Spleen (tissue), 11 donors: ENCODE measurements at regions not wholly inside any gene's neighbourhood (a gene's known extent, or its start where the extent isn't known, plus 50 kb on each side); places are given as distances from the start of the nearest gene placed in this dataset.

Experiments
- DNase-seq: peaks from one replicate; pipeline ENCODE4 v3.0.0-alpha.2; 2020
- H3K27ac ChIP-seq, 8 donors: fragments of 200-600 bp; sonication (generic) in 7 of 8; 1 replicate in 4 of 8; 2 replicates in 4 of 8; pipeline versions ENCODE4 v1.5.0 to v1.8.0; 2016 to 2021; ENCODE audit warnings: inconsistent platforms in 4 of 8, mild to moderate bottlenecking in 4 of 8, moderate library complexity in 1 of 8
- H3K27me3 ChIP-seq, 7 donors: fragments of 200-600 bp; sonication (generic) in 6 of 7; replicated peaks in 1 of 7; 1 replicate in 4 of 7; 2 replicates in 3 of 7; pipeline versions ENCODE4 v1.5.0 to v1.8.0; 2016 to 2021; ENCODE audit warnings: inconsistent platforms in 3 of 7, mild to moderate bottlenecking in 1 of 7
- H3K36me3 ChIP-seq, 6 donors: fragments of 200-600 bp; sonication (generic) in 5 of 6; 1 replicate in 4 of 6; 2 replicates in 2 of 6; pipeline versions ENCODE4 v1.5.0 to v1.8.0; 2016 to 2021; ENCODE audit warnings: inconsistent platforms in 2 of 6
- H3K4me1 ChIP-seq, 6 donors: fragments of 200-600 bp; sonication (generic) in 5 of 6; 1 replicate in 3 of 6; 2 replicates in 3 of 6; pipeline versions ENCODE4 v1.5.0 to v1.8.0; 2016 to 2021; ENCODE audit warnings: inconsistent platforms in 3 of 6
- H3K4me3 ChIP-seq, 8 donors: fragments of 200-600 bp; sonication (generic) in 7 of 8; 1 replicate in 4 of 8; 2 replicates in 4 of 8; pipeline versions ENCODE4 v1.5.0 to v1.8.0; 2016 to 2021; ENCODE audit warnings: inconsistent platforms in 4 of 8, mild to moderate bottlenecking in 4 of 8, moderate library complexity in 2 of 8
- H3K9me3 ChIP-seq, 8 donors: fragments of 200-600 bp; sonication (generic) in 7 of 8; 1 replicate in 4 of 8; 2 replicates in 4 of 8; pipeline versions ENCODE4 v1.5.0 to v1.8.0; 2016 to 2021; ENCODE audit warnings: inconsistent platforms in 4 of 8
- POLR2A ChIP-seq, 3 donors: fragments of 450-650 bp; IDR thresholded peaks; one replicate each; pipeline ENCODE4 v1.5.1; 2017; ENCODE audit warnings: antibody characterized with exemption in 3 of 3, mild to moderate bottlenecking in 1 of 3
- POLR2AphosphoS5 ChIP-seq, 3 donors: sonication (generic); formaldehyde crosslinking; IDR thresholded peaks; one replicate each; pipeline ENCODE4 v1.5.1; 2017; ENCODE audit warnings: antibody characterized with exemption in 3 of 3
- WGBS, 5 donors: extraction: QIAGEN DNeasy Blood & Tissue Kit in 3 of 5; methylation state at CpG; one replicate each; pipeline versions ENCODE4 v1.1.5 to v1.1.7; 2013 to 2018; 5-methylcytosine and 5-hydroxymethylcytosine counted together
- intact Hi-C: fragments of 100-400 bp; cut with DNase I; formaldehyde crosslinking; loops from one replicate; pipeline ENCODE4 v1.15.0; 2023; ENCODE audit warnings: low total_unique reads
- TF ChIP-seq, protein P1 (sequence below), 11 experiments: fragments of 200-600 bp in 7 of 11; fragments of 450-650 bp in 4 of 11; sonication (generic) in 4 of 11; IDR thresholded peaks in 8 of 11; conservative IDR thresholded peaks in 3 of 11; 1 replicate in 7 of 11; 2 replicates in 4 of 11; pipeline versions ENCODE4 v1.4.0 to v1.8.0; 2016 to 2021; ENCODE audit warnings: antibody characterized with exemption in 11 of 11, inconsistent platforms in 4 of 11, mild to moderate bottlenecking in 1 of 11
- donor health status: healthy with polysubstance abuse.
- donor health status: DM: no; HTN: no; CAD: no; lungs with moderate emphysema.
- donor health status: DM: no; HTN: no; CAD: no.
- donor health status: Bipolar disorder and iron deficiency.
- donor health status: healthy.
- donor health status: DM: no; HTN: no; CAD: no.
- donor health status: DM: yes; HTN: yes; CAD: no.

DNA sequence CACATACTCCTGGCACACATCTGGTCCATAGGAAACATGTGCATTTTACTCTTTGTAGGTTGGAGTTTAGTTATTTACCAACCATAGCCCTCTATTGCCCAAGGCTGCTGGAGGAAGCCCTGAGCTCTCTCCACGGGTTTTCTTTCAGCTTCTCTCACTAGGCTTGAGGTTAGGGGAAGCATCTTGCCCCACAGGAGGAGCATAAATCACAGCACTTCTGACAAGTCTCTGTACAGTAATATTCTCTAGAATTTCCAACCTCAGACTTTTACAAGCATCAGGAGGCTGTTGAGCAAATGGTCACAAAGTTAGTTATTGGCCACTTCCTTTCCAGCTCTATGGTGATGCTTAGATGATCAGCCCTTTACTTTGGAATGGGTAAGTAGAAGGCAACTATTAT is 122.9 kb upstream of the GLI3 start:
- intact Hi-C loops: no loop called here
- no peak for DNase-seq
- 13 to 26% (median 22%) methylated on average over 1 of the region's 1 CpG for WGBS, 5 donors
- Histone ChIP-seq H3K27ac (no peak overlapping the region), H3K4me1 (no peaks in the 10 kb centered on the region), H3K4me3 (no peak overlapping the region), H3K9me3 (peaks cover 0 to 30% (median 14%) of the 10 kb centered on the region in 8 donors), H3K27me3 (no peaks in the 10 kb centered on the region), H3K36me3 (no peaks in the 10 kb centered on the region)
- no peak for TF ChIP-seq POLR2AphosphoS5 (IDR thresholded peaks at IDR 0.05)
- TF ChIP-seq POLR2A (IDR thresholded peaks at IDR 0.05): no peak
- TF ChIP-seq, protein P1, sequence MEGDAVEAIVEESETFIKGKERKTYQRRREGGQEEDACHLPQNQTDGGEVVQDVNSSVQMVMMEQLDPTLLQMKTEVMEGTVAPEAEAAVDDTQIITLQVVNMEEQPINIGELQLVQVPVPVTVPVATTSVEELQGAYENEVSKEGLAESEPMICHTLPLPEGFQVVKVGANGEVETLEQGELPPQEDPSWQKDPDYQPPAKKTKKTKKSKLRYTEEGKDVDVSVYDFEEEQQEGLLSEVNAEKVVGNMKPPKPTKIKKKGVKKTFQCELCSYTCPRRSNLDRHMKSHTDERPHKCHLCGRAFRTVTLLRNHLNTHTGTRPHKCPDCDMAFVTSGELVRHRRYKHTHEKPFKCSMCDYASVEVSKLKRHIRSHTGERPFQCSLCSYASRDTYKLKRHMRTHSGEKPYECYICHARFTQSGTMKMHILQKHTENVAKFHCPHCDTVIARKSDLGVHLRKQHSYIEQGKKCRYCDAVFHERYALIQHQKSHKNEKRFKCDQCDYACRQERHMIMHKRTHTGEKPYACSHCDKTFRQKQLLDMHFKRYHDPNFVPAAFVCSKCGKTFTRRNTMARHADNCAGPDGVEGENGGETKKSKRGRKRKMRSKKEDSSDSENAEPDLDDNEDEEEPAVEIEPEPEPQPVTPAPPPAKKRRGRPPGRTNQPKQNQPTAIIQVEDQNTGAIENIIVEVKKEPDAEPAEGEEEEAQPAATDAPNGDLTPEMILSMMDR (IDR thresholded peaks at IDR 0.05 in 8 of 11, conservative IDR thresholded peaks at IDR 0.05 in 3 of 11): no peak

DNA sequence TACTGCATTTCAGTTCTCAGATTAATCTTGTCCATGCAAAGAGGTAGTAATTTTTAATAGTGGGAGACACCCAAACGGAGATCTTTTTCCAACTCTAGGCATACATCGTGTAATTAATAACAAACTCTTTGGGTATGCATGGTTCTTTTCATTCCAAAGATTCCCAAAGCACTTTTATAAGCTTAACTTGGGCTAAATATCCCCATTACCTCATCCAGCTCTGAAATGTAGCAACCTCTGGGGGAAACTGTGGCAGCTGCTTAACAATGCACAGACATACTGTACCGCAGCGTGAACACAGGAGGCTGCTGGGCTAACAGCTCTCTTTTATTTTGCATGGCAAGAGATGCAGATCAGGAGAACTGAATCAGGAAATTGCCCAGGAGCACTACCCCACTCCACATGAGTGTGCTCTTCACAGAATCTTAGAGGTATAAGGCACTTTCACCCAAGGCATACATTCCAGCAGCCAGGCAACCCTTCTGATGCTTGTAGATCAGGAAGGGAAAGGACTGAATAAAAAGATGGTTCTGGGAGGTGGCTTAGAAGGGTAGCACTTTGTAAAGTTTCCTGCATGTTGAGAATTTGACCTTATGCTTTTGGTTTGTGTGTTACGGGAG is 114.4 kb upstream of the GLI3 start:
- intact Hi-C loops: no loop called here

DNA sequence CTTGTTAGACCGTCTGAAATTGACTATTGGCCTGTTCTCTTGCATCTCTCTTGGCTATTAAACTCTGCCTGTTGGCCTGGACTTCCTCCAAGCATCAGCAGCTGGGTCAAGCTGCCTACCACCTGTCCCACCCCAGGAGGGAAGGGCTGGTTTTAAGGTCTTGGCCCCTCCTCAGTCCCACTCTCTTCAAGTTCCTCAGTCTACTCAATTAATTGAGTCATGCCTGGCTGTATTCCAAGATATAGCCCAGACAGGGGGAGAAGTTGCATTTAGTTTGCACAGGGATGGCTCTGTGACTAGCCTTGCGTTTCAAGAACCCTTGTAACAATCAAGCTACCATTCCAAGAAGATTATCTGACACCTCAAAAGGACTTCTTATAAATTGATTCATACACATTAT is 113.8 kb upstream of the GLI3 start:
- DNase-seq: no peak
- intact Hi-C loops: no loop called here
- no peaks in the 10 kb centered on the region for H3K27me3 ChIP-seq
- H3K4me1 ChIP-seq: no peaks in the 10 kb centered on the region
- 75 to 82% (median 76%) methylated on average over 2 of the region's 2 CpGs for WGBS, 5 donors
- TF ChIP-seq, protein P1 (IDR thresholded peaks at IDR 0.05 in 8 of 11, conservative IDR thresholded peaks at IDR 0.05 in 3 of 11): no peak
- TF ChIP-seq POLR2AphosphoS5 (IDR thresholded peaks at IDR 0.05): no peak
- no peak for TF ChIP-seq POLR2A (IDR thresholded peaks at IDR 0.05)
- H3K9me3 ChIP-seq: no peaks in the 10 kb centered on the region
- H3K4me3 ChIP-seq: no peak overlapping the region
- H3K27ac ChIP-seq: no peak overlapping the region
- H3K36me3 ChIP-seq: no peaks in the 10 kb centered on the region

More for the DNA sequence above, 114.4 kb upstream of the GLI3 start:
- WGBS, 5 donors: 80 to 96% (median 91%) methylated on average over 5 of the region's 5 CpGs
- TF ChIP-seq, protein P1 (IDR thresholded peaks at IDR 0.05 in 8 of 11, conservative IDR thresholded peaks at IDR 0.05 in 3 of 11): no peak
- TF ChIP-seq POLR2AphosphoS5 (IDR thresholded peaks at IDR 0.05) (no peak), POLR2A (IDR thresholded peaks at IDR 0.05) (no peak)
- Histone ChIP-seq H3K4me1 (no peaks in the 10 kb centered on the region), H3K27ac (no peak overlapping the region), H3K36me3 (no peaks in the 10 kb centered on the region), H3K27me3 (no peaks in the 10 kb centered on the region), H3K4me3 (no peak overlapping the region), H3K9me3 (no peaks in the 10 kb centered on the region)
- no peak for DNase-seq

DNA sequence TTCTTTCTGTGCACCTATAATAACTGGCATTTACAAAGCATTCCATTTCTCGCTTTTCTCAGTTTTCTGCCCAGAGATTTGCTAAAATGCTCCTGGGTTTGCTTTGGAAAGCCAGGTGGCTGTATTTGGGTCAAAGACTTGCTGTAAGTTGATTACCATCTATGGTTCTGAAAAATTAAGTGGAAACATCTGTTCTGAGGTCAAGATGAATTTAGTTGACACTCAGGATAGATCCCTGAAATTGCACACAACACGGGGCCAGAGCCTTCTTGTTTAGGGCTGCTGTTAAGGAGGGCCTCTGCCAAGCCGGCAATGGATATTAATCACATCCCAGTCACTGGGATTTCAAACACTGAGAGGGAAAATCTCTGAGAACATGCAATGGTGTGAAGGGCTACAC is 111.6 kb upstream of the GLI3 start:
- WGBS, 5 donors: 66 to 77% (median 70%) methylated on average over 3 of the region's 3 CpGs
- no peak for DNase-seq

More for the DNA sequence above, 111.6 kb upstream of the GLI3 start:
- Histone ChIP-seq H3K4me1 (no peaks in the 10 kb centered on the region), H3K27ac (no peak overlapping the region), H3K4me3 (no peak overlapping the region), H3K9me3 (no peaks in the 10 kb centered on the region), H3K27me3 (no peaks in the 10 kb centered on the region), H3K36me3 (no peaks in the 10 kb centered on the region)
- intact Hi-C loops: no loop called here
- TF ChIP-seq POLR2AphosphoS5 (IDR thresholded peaks at IDR 0.05): no peak
- TF ChIP-seq POLR2A (IDR thresholded peaks at IDR 0.05): no peak
- TF ChIP-seq, protein P1 (IDR thresholded peaks at IDR 0.05 in 8 of 11, conservative IDR thresholded peaks at IDR 0.05 in 3 of 11): no peak
